KOPT-K1 (cell line): ENCODE measurements at regions not wholly inside any gene's neighbourhood (a gene's known extent, or its start where the extent isn't known, plus 50 kb on each side); places are given as distances from the start of the nearest gene placed in this dataset.
"Not testable (repeated sequence)": the region's sequence is repeated elsewhere in the genome, so short reads cannot be mapped to it uniquely, and the experiment has no call there.

Source experiments
- H3K27ac ChIP-seq: fragments of 200-600 bp; sonication (generic); 2 replicates; pipeline ENCODE4 v1.5.1; 2016; ENCODE audit warnings: antibody characterized with exemption, mild to moderate bottlenecking, low read depth, low read length; ENCODE audit not compliant: poor library complexity, severe bottlenecking
- H3K36me3 ChIP-seq: fragments of 200-600 bp; sonication (generic); 2 replicates; pipeline ENCODE4 v1.5.1; 2017; ENCODE audit warnings: antibody characterized with exemption, mild to moderate bottlenecking, low read length, moderate library complexity; ENCODE audit not compliant: insufficient read depth
- H3K9me3 ChIP-seq: fragments of 200-600 bp; sonication (generic); 2 replicates; pipeline ENCODE4 v1.5.1; 2017; ENCODE audit warnings: antibody characterized with exemption, low read length, mild to moderate bottlenecking; ENCODE audit not compliant: insufficient read depth, poor library complexity, severe bottlenecking

DNA sequence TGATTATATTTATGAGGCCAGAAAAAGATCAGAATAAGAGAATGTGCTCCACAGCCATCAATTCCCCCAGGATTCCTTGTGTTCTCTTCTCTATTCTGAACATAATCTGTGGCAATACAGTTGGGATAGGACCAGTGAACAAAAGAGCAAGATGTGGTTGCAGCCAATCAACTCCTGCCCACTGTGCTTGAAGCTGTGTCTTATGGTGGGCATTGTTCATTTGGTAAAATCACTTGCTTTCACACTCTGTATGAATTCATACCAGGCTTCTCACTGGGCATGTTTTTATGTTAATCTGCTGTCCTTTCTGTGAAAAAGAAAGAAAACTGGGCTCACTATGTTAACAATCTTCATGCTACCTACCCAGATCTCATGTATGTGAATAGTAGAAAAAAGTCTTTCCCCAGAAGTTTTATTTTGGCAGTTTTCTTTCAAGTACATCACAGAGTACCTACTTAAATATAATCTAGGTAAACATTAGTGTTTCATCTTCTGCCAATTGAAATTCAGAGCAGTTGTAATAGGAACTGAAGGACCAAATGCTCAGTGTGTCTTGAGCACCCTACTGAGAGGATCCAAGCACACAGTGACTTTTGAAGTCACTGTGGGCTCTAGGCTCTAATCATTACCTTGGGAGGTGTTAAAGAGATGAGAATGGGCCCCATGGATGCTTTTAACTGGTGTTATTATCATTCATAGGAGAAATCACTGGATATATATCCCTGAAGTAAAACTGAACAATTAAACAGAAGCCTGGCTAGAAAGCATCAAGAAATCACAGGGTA lies 429.2 kb upstream of the TRAM1L1 start:
- Histone ChIP-seq H3K27ac (no peak overlapping the region), H3K9me3 (peaks cover 5% of the 10 kb centered on the region), H3K36me3 (no peaks in the 10 kb centered on the region)

DNA sequence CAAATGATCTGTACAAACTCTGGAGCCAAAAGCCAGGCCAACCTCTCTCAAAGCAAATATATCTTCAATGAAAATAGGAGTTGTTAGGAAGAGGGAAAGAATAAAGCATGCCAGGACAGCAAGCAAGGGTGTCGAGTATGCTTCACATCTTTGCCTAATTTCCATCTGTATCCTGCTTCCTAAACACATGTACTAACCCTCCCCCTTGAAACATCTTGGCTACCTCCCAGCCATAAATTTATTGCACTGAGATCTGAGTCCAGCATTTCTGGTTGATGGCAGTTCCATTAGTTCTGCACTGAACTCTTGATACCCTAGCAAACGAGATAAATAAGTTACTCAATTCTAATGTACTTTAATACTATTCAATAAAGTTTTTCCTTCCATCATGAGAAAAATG lies 430.5 kb upstream of the TRAM1L1 start:
- H3K36me3 ChIP-seq, result no peaks in the 10 kb centered on the region
- H3K27ac ChIP-seq, result no peak overlapping the region
- peaks cover 5% of the 10 kb centered on the region for H3K9me3 ChIP-seq

DNA sequence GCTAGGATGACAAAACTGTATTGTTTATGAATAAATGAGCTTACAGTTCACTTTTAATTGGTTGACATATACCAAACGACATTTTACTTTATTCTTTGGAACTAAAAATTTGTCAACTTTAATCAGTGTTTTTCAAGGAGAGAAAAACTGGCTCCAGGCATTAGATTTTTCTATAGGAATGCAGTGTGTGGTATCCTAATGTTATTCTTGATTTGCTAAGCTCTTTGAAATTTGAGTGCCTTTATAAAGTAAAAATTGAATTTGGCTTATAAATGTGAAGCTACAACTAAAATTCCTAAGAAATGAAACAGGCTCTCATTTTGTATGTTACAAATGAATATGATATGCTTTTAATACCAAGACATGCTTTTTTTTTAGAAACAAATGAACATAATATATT lies 442.2 kb upstream of the TRAM1L1 start:
- H3K9me3 ChIP-seq, result no peaks in the 10 kb centered on the region
- H3K36me3 ChIP-seq, result no peaks in the 10 kb centered on the region
- no peak overlapping the region for H3K27ac ChIP-seq

DNA sequence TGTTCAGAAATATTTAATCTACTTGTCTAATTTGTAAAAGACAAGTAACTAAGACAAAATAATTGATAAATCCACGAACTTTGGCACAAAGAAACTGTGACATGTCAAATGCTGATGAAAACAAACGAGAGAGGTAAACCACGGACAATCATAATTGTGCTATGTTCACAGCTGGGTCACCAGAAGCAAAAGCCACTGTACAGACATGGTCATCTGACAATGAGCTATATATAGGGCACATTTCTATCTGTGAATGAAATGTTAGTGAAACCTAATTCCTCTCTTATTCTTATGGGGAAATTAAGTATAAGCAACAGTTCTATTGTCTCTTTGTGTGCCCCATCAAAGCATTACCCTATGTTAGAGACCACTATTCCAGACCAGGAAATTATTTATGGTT lies 444.0 kb upstream of the TRAM1L1 start:
- H3K36me3 ChIP-seq, result no peaks in the 10 kb centered on the region
- no peaks in the 10 kb centered on the region for H3K9me3 ChIP-seq
- no peak overlapping the region for H3K27ac ChIP-seq

DNA sequence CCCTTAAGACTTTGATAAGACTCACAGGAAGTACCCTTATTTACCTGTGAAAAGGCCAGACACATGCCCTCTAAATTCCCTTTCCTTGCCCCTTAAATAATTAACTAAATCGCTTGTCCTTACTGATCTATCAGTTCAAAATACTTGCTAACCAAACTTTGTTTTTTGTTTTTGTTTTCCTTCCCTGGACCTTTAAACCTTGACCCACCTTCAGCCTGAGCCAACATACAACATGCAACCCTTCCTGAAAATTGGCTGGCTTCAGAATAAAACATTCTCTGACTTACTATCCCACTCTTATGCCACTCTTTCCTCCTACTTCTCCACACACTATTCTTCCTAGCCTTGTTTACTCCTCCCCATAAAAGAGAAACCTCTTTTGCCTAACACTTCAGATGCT lies 448.1 kb upstream of the TRAM1L1 start:
- H3K36me3 ChIP-seq, result no peaks in the 10 kb centered on the region

DNA sequence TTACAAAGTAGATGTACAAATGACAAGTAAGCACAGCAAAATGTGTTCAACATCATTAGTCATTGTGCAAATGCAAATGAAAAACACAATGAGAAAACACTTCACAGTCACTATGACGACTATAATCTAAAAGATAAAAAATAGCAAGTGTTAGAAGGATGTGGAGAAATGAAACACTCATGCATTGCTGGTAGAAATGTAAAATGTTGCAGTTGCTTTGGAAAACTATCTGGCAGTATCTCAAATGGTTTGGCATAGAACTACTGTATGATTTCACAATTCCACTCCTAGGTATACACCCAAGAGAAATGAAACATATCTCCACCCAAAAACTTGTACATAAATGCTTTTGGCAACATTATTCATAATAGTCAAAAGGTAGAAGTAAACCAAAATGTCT lies 459.7 kb upstream of the TRAM1L1 start:
- Histone ChIP-seq H3K9me3 (peaks cover 10% of the 10 kb centered on the region), H3K36me3 (no peaks in the 10 kb centered on the region), H3K27ac (no peak overlapping the region)

More for the DNA sequence above, 448.1 kb upstream of the TRAM1L1 start:
- Histone ChIP-seq H3K27ac (no peak overlapping the region), H3K9me3 (no peaks in the 10 kb centered on the region)

DNA sequence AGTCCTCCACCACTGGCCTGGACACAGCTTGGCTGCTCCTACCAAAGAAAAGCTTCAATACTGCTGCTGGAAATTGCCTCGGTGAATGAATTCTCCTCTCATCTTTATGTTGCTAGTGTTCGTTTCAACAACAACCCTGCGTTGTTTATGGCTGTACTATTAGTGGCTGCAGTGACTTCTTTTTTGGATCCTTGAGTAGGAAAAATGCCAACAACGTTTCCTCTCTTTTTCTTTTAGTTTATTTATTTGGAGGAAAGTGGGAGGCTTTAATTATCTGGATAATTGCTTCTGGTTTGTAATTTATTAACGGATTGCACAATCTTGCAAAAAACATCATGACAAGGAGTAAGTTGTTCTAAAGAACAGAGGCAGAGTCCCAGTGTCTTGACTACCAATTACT lies 464.1 kb upstream of the TRAM1L1 start:
- Histone ChIP-seq H3K9me3 (peaks cover 10% of the 10 kb centered on the region), H3K27ac (no peak overlapping the region), H3K36me3 (no peaks in the 10 kb centered on the region)

DNA sequence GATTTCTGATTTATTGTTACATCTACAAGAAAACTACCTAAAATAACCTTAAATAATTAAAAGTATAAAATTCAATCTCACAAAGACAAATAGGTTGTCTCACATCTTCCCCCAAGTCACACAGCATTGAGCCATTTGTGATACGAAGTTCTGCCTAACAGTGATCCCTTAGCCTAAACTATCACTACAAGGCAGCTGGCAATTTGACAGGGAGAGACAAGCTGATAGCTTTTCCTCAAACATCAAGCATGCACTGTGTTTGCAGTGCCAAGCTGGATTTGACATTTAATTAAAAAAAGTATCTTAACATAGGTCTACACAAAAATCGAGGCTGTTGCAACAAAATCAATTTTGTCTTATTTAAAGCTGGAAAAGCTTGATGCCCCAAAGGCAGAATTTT lies 464.7 kb upstream of the TRAM1L1 start:
- Histone ChIP-seq H3K27ac (no peak overlapping the region), H3K36me3 (no peaks in the 10 kb centered on the region), H3K9me3 (peaks cover 10% of the 10 kb centered on the region)

DNA sequence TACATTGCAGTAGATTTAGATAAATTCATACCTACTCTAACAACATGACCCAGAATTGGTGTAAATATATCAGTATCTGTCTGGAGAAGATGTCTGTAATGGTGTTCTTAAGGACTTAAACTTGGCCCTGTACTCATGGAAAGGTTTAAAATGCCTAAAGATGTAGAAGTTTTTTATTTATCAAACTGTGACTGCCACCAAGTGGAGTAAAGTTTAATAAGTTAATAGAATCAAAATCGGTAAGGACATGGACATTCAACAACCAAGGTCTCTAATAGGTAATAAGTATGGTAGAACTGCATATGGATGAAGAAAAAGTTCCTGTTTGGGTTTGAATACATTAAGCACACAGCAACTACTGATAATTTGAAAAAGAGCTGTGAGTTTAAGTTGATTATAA lies 474.0 kb upstream of the NDST3 start:
- H3K27ac ChIP-seq, result no peak overlapping the region
- H3K9me3 ChIP-seq, result no peaks in the 10 kb centered on the region
- no peaks in the 10 kb centered on the region for H3K36me3 ChIP-seq

DNA sequence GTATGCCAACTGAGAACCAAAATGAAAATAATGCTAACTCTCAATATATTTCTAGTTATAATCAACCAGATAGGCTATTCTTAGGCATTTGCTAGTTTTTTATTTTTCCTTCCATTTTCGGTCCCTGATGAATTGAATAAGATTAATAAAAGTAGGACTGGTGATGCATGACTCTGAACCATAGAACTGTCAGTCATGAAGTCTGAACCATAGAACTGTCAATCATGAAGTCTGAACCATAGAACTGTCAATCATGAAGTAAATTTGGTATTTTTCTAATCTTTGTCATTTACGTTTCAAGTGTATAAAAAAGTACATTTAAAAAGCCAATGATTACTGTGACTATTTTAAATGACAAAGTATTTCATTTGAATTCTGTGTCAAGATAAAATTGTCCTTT lies 460.2 kb upstream of the NDST3 start:
- Histone ChIP-seq H3K27ac (no peak overlapping the region), H3K36me3 (no peaks in the 10 kb centered on the region), H3K9me3 (no peaks in the 10 kb centered on the region)

DNA sequence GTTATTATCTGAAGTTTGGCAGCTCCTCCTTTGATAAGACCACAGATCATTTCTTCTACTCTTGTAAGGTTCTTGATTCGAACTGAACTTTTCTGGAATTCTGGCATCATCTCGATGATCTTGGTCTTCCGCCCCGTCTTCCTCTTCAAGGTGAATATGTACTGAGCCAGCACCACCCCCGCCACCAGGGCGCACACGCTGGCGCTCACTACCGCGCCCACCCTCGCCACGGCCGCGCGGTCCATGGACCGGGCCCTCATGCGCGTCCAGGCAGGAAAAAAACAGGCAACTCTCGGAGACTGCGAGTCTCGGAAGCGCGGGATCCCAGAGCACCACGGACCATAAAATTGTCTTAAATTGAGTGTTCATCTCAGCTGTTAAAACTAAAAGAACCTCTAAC lies 458.4 kb upstream of the NDST3 start:
- no peak overlapping the region for H3K27ac ChIP-seq
- no peaks in the 10 kb centered on the region for H3K9me3 ChIP-seq
- H3K36me3 ChIP-seq, result no peaks in the 10 kb centered on the region

DNA sequence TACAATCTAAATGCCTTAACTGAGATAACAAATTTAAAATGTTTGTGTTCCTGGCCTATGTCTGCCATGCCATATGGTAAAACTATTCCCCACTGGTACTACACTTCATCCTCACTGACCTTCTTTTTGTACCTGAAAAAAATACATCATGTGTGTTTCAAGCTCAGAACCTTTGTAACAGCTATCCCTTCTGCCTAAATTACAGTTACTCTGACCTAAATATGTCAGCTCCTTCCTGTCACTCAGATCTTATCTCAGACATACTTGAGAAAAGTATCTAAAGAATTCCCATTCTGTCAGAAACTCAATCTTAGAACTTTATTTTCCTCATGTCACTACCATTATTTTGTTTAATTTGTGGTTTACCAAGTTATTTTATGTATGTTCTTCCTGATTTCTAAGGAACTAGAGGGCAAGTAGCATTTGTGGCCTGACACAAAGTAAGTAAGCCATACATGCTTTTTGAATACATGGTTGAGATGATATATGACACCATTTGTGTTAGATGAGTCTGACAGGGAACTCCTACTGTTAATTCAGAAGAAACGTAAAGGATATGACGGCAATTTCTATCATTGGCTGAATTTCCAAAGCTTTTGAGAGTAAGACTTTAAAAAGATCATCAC lies 456.5 kb upstream of the NDST3 start:
- Histone ChIP-seq H3K27ac (no peak overlapping the region), H3K9me3 (peaks cover 8% of the 10 kb centered on the region), H3K36me3 (no peaks in the 10 kb centered on the region)

DNA sequence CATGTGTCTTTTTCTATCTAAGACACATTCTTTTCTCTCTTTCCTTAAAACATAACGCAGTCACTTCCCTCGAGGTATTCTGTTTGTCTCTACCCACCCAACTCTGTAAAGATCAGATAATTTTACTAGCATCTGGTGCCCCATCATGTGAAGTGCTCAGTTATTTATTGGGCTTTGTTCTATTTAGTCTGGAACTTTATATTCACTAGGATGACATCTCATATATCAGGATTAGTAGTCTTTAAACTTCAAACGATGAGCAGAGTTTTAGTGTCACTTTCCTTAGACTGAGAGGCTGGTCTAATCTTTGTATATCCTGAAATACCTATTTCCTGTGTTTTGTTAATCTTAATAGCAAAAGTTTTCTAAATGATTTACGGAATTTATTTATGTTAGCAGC lies 445.5 kb upstream of the NDST3 start:
- no peaks in the 10 kb centered on the region for H3K9me3 ChIP-seq
- H3K36me3 ChIP-seq, result no peaks in the 10 kb centered on the region
- H3K27ac ChIP-seq, result no peak overlapping the region

DNA sequence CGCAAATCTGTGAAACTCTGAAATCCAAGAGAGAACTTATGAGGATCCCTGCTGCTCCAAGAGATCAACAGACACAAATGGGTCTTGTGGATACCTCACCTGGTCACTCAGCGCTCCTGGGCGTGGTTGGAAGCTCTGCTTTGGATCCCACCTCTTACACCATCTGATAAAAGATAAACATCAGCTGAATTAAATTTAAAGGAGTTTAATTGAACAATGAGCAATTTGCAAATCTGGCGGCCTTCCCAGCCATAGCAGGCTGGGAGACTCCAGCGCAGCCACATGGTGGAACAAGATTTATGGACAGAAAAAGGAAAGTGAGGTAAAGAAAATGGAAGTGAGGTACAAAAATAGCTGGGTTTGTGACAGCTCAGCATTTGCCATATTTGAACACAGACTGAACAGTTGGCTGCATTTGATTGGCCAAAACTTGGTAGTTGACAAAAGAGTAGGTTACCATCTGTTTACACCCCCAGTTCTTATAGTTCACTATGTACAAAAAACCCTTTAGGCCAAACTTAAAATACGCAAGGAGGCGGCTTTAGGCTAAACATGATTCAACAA lies 437.3 kb upstream of the NDST3 start:
- Histone ChIP-seq H3K27ac (no peak overlapping the region), H3K9me3 (no peaks in the 10 kb centered on the region), H3K36me3 (no peaks in the 10 kb centered on the region)

DNA sequence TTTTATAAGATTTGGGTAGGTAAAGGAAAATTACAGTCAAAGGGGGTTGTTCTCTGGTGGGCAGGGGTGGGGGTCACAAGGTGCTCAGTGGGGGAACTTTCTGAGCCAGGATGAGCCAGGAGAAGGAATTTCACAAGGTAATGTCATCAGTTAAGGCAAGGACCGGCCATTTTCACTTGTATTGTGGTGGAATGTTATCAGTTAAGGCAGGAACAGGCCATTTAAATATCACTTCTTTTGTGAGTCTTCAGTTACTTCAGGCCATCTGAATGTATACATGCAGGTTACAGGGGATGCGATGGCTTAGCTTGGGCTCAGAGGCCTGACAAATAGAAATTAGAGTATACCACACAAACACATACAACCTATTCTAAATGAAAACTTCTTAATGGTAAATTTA lies 434.9 kb upstream of the NDST3 start:
- H3K27ac ChIP-seq, H3K9me3 ChIP-seq, H3K36me3 ChIP-seq: not testable (repeated sequence)

DNA sequence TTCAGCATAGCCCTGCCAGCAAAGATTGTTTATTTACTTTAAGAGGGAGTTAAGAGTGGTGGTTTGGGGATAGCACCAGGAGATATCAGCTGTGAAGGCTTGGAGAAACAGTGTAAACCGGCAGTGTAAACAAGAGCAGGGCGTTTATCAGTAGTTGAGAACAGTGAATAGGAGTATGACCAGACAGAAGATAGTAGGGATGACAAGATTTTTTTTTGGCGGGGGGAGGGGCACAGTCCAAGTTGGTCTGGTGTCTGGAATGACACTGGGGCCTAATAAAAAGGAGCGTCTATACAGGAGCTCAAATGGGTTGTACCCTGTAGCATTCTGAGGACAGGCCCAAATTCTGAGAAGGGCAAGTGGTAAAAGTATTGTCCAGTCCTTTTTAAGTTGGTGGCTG lies 433.4 kb upstream of the NDST3 start:
- H3K9me3 ChIP-seq, H3K36me3 ChIP-seq, H3K27ac ChIP-seq: not testable (repeated sequence)
